ENCODE measurements at regions not wholly inside any gene's neighbourhood (a gene's known extent, or its start where the extent isn't known, plus 50 kb on each side); places are given as distances from the start of the nearest gene placed in this dataset.

DNA sequence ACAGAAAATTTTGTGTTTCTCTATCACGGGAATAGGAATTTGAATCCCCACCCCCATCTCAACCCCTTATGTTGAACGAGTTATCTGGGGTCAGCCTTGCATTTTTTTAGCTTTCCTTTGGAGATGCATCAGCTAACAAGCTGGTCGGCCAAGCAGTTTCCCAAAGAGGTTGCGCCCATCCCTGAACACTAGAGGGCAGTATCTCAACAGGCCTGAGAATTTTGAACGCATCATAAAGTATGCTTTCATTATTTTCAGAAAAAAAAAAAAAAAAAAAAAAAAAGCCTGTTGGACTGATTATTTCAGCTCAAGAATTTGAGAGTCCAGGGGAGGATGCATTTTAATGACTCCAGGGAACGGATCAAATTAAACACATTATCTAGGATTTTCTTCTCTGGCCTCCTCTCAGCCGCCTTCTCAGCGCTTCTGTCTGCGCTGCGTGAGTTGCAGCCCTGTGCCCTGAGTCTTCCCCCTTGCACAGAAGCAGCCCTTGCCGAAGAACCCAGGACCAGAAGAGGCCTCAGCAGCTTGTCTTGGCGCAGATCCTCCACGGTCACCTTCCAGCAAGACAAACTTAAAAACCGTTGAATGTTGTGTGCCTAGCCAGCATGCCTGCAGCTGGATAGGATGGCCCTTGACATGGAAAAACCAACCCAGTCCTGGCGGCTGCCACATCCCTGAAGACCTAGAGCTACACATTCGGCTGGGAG, 76.6 kb upstream of the GZMB start:
- TF ChIP-seq EP300 (IDR thresholded peaks at IDR 0.05; ENCODE audit: borderline replicate concordance) = no peak
- no peak for TF ChIP-seq CEBPB (IDR thresholded peaks at IDR 0.05)
- no peak for TF ChIP-seq CREB1 (IDR thresholded peaks at IDR 0.05; ENCODE audit: low read depth)
- no peak for TF ChIP-seq FOXM1 (IDR thresholded peaks at IDR 0.05; ENCODE audit: borderline replicate concordance, low read depth)
- TF ChIP-seq, protein P1, sequence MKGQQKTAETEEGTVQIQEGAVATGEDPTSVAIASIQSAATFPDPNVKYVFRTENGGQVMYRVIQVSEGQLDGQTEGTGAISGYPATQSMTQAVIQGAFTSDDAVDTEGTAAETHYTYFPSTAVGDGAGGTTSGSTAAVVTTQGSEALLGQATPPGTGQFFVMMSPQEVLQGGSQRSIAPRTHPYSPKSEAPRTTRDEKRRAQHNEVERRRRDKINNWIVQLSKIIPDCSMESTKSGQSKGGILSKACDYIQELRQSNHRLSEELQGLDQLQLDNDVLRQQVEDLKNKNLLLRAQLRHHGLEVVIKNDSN (IDR thresholded peaks at IDR 0.05) = no peak
- TF ChIP-seq, protein P2, sequence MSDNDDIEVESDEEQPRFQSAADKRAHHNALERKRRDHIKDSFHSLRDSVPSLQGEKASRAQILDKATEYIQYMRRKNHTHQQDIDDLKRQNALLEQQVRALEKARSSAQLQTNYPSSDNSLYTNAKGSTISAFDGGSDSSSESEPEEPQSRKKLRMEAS (IDR thresholded peaks at IDR 0.05) = no peak
- no peak for TF ChIP-seq YY1 (IDR thresholded peaks at IDR 0.05; ENCODE audit: low read depth)
- no peak for TF ChIP-seq TEAD4 (IDR thresholded peaks at IDR 0.05)
- no peak for TF ChIP-seq TAF1 (IDR thresholded peaks at IDR 0.05; ENCODE audit: low read depth)
- TF ChIP-seq, protein P3, sequence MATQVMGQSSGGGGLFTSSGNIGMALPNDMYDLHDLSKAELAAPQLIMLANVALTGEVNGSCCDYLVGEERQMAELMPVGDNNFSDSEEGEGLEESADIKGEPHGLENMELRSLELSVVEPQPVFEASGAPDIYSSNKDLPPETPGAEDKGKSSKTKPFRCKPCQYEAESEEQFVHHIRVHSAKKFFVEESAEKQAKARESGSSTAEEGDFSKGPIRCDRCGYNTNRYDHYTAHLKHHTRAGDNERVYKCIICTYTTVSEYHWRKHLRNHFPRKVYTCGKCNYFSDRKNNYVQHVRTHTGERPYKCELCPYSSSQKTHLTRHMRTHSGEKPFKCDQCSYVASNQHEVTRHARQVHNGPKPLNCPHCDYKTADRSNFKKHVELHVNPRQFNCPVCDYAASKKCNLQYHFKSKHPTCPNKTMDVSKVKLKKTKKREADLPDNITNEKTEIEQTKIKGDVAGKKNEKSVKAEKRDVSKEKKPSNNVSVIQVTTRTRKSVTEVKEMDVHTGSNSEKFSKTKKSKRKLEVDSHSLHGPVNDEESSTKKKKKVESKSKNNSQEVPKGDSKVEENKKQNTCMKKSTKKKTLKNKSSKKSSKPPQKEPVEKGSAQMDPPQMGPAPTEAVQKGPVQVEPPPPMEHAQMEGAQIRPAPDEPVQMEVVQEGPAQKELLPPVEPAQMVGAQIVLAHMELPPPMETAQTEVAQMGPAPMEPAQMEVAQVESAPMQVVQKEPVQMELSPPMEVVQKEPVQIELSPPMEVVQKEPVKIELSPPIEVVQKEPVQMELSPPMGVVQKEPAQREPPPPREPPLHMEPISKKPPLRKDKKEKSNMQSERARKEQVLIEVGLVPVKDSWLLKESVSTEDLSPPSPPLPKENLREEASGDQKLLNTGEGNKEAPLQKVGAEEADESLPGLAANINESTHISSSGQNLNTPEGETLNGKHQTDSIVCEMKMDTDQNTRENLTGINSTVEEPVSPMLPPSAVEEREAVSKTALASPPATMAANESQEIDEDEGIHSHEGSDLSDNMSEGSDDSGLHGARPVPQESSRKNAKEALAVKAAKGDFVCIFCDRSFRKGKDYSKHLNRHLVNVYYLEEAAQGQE (IDR thresholded peaks at IDR 0.05; ENCODE audit: low read depth) = no peak
- TF ChIP-seq ZBTB7A (IDR thresholded peaks at IDR 0.05; ENCODE audit: low read depth) = no peak

All from Ishikawa (cell line).